HG02642 (cell line): ENCODE measurements at regions not wholly inside any gene's neighbourhood (a gene's known extent, or its start where the extent isn't known, plus 50 kb on each side); places are given as distances from the start of the nearest gene placed in this dataset.

ENCODE experiments used
- ATAC-seq: cut with Tn5 transposase; IDR thresholded peaks from one replicate; pipeline ENCODE4 v1.9.1; 2021; ENCODE audit warnings: mild to moderate bottlenecking; ENCODE audit not compliant: unreplicated experiment, poor library complexity

- ATAC-seq: no peak
These were observed 50.2 kb upstream of the CDK1 start for GRCh38 chr10:60728056-60728455.

GRCh38 chr10:60726257-60726656 lies 52.0 kb upstream of the CDK1 start:
- no peak for ATAC-seq

GRCh38 chr10:60722623-60723022 lies 55.7 kb upstream of the CDK1 start:
- no peak for ATAC-seq

- no peak for ATAC-seq
These were observed 58.6 kb upstream of the CDK1 start for GRCh38 chr10:60719721-60720120.

GRCh38 chr10:60718886-60719285 lies 59.4 kb upstream of the CDK1 start:
- no peak for ATAC-seq

GRCh38 chr10:60717852-60718251 lies 60.4 kb upstream of the CDK1 start:
- peak; percentile 83 for ATAC-seq

- ATAC-seq: no peak
These were observed 64.0 kb upstream of the CDK1 start for GRCh38 chr10:60714233-60714632.

- ATAC-seq: no peak
These were observed 66.8 kb upstream of the CDK1 start for GRCh38 chr10:60711496-60711895.

- ATAC-seq: no peak
These were observed 68.2 kb upstream of the CDK1 start for GRCh38 chr10:60710041-60710440.

GRCh38 chr10:60708666-60709065 lies 69.6 kb upstream of the CDK1 start:
- ATAC-seq: no peak

GRCh38 chr10:60707841-60708240 lies 70.4 kb upstream of the CDK1 start:
- ATAC-seq: no peak

- ATAC-seq: no peak
These were observed 72.1 kb upstream of the CDK1 start for GRCh38 chr10:60706146-60706545.

GRCh38 chr10:60705376-60705775 lies 72.9 kb upstream of the CDK1 start:
- no peak for ATAC-seq

GRCh38 chr10:60704471-60704870 lies 73.8 kb upstream of the CDK1 start:
- ATAC-seq: no peak

GRCh38 chr10:60703266-60704041 lies 74.8 kb upstream of the CDK1 start:
- ATAC-seq: no peak

- ATAC-seq: no peak
These were observed 90.6 kb upstream of the CDK1 start for GRCh38 chr10:60687679-60688078.

GRCh38 chr10:60684091-60684490 lies 94.2 kb upstream of the CDK1 start:
- ATAC-seq: no peak

- ATAC-seq: no peak
These were observed 97.2 kb upstream of the CDK1 start for GRCh38 chr10:60681103-60681502.

- ATAC-seq: no peak
These were observed 98.8 kb upstream of the CDK1 start for GRCh38 chr10:60679388-60679990.

- no peak for ATAC-seq
These were observed 99.3 kb upstream of the CDK1 start for GRCh38 chr10:60678978-60679377.

- no peak for ATAC-seq
These were observed 100.6 kb upstream of the CDK1 start for GRCh38 chr10:60677531-60678129.

- no peak for ATAC-seq
These were observed 103.0 kb upstream of the CDK1 start for GRCh38 chr10:60675236-60675635.
